Activated gamma-delta T cell (primary cell): ENCODE measurements at regions not wholly inside any gene's neighbourhood (a gene's known extent, or its start where the extent isn't known, plus 50 kb on each side); places are given as distances from the start of the nearest gene placed in this dataset.
"Not testable (repeated sequence)": the region's sequence is repeated elsewhere in the genome, so short reads cannot be mapped to it uniquely, and the experiment has no call there.

Experiments
- DNase-seq: peaks from one replicate; lab custom pipeline; 2025; lab: John Stamatoyannopoulos, UW

- no peak for DNase-seq
Observed at GRCh38 chr19:28444362-28444761, 768.6 kb downstream of the UQCRFS1 start.

GRCh38 chr19:28443361-28443760 is 769.6 kb downstream of the UQCRFS1 start:
- no peak for DNase-seq

- no peak for DNase-seq
Observed at GRCh38 chr19:28437390-28438346, 775.3 kb downstream of the UQCRFS1 start.

- no peak for DNase-seq
Observed at GRCh38 chr19:28436320-28436719, 776.6 kb downstream of the UQCRFS1 start.

- DNase-seq = no peak
Observed at GRCh38 chr19:28435551-28436271, 777.2 kb downstream of the UQCRFS1 start.

- not testable (repeated sequence) for DNase-seq
Observed at GRCh38 chr19:28434794-28435193, 778.2 kb downstream of the UQCRFS1 start.

GRCh38 chr19:28434365-28434764 is 778.6 kb downstream of the UQCRFS1 start:
- DNase-seq = not testable (repeated sequence)

- DNase-seq = not testable (repeated sequence)
Observed at GRCh38 chr19:28433166-28433565, 779.8 kb downstream of the UQCRFS1 start.

GRCh38 chr19:28430214-28430613 is 782.7 kb downstream of the UQCRFS1 start:
- no peak for DNase-seq

GRCh38 chr19:28429356-28429755 is 783.6 kb downstream of the UQCRFS1 start:
- no peak for DNase-seq

GRCh38 chr19:28428663-28429348 is 784.1 kb downstream of the UQCRFS1 start:
- DNase-seq = no peak

GRCh38 chr19:28427376-28428083 is 785.4 kb downstream of the UQCRFS1 start:
- DNase-seq = no peak

- DNase-seq = no peak
Observed at GRCh38 chr19:28426730-28427225, 786.2 kb downstream of the UQCRFS1 start.

GRCh38 chr19:28426110-28426729 is 786.7 kb downstream of the UQCRFS1 start:
- no peak for DNase-seq

GRCh38 chr19:28425046-28425931 is 787.7 kb downstream of the UQCRFS1 start:
- no peak for DNase-seq

- no peak for DNase-seq
Observed at GRCh38 chr19:28424662-28425045, 788.3 kb downstream of the UQCRFS1 start.

- DNase-seq = no peak
Observed at GRCh38 chr19:28424077-28424476, 788.9 kb downstream of the UQCRFS1 start.

- DNase-seq = no peak
Observed at GRCh38 chr19:28422791-28423650, 789.9 kb downstream of the UQCRFS1 start.

GRCh38 chr19:28422046-28422445 is 790.9 kb downstream of the UQCRFS1 start:
- no peak for DNase-seq
